CMK (cell line): ENCODE measurements at regions not wholly inside any gene's neighbourhood (a gene's known extent, or its start where the extent isn't known, plus 50 kb on each side); places are given as distances from the start of the nearest gene placed in this dataset.

Source experiments
- DNase-seq: peaks from one replicate; pipeline ENCODE4 v3.0.0-alpha.2; 2010; ENCODE audit warnings: low read depth

DNA sequence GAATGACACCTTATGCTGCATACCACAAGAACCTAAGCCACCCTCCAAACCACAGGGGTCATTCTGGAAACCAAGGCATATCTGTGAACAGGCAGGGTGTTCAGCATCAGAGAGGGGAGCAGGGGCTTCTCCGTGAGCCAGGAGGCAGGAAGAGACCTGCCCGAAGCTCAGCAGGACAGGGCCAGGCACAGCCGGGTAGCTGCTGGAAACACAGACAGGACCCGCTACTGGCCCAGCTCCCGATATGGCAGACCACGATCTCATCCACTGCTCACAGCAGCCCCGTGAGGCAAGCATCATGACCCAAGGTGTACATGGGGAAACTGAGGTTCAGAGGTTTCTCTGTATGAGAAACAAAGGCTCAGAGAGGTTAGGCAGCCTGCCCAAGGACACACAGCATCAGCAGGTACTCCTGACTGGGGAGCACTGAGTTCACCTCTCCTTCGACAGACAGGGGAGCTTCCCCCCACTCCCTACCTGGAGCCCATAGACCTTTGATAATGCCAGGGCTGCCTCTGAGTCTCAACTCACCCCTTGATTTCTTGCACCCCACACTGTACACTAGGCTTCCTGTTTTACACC, 317.7 kb downstream of the MATN1 start:
- DNase-seq, result no peak

- DNase-seq, result no peak
Observed at GRCh38 chr1:30405081-30405480, 318.3 kb downstream of the MATN1 start.

GRCh38 chr1:30404341-30404740, 319.0 kb downstream of the MATN1 start:
- no peak for DNase-seq

- no peak for DNase-seq
Observed at GRCh38 chr1:30403726-30404125, 319.7 kb downstream of the MATN1 start.

- no peak for DNase-seq
Observed at GRCh38 chr1:30403061-30403645, 320.2 kb downstream of the MATN1 start.

DNA sequence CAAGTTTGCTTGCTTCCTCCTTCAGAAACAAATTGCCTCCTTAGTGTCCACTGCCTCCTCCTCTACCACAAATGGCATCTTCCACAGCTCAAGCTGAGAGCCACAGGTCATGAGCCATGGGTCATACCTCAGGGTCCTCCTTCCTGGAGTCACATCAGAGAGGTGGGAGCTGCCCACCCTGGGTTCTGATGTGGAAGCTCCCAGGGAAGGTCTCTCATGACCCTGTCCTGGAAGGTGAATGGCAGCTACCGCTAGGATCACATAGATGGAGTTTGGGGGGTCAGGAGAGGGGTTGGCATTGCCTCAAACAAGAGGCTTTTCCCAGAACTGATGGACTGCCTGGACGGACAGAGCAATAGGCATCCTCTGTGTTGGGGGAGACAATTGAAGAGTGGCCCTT, 321.4 kb downstream of the MATN1 start:
- DNase-seq, result no peak

- no peak for DNase-seq
Observed at GRCh38 chr1:30400507-30400906, 322.9 kb downstream of the MATN1 start.

- DNase-seq, result no peak
Observed at GRCh38 chr1:30399026-30399425, 324.4 kb downstream of the MATN1 start.

GRCh38 chr1:30397576-30397975, 325.8 kb downstream of the MATN1 start:
- DNase-seq, result no peak

GRCh38 chr1:30395631-30396030, 327.8 kb downstream of the MATN1 start:
- no peak for DNase-seq

GRCh38 chr1:30388386-30388785, 335.0 kb downstream of the MATN1 start:
- DNase-seq, result no peak

- no peak for DNase-seq
Observed at GRCh38 chr1:30386156-30386926, 337.0 kb downstream of the MATN1 start.

GRCh38 chr1:30385246-30385995, 338.0 kb downstream of the MATN1 start:
- no peak for DNase-seq

DNA sequence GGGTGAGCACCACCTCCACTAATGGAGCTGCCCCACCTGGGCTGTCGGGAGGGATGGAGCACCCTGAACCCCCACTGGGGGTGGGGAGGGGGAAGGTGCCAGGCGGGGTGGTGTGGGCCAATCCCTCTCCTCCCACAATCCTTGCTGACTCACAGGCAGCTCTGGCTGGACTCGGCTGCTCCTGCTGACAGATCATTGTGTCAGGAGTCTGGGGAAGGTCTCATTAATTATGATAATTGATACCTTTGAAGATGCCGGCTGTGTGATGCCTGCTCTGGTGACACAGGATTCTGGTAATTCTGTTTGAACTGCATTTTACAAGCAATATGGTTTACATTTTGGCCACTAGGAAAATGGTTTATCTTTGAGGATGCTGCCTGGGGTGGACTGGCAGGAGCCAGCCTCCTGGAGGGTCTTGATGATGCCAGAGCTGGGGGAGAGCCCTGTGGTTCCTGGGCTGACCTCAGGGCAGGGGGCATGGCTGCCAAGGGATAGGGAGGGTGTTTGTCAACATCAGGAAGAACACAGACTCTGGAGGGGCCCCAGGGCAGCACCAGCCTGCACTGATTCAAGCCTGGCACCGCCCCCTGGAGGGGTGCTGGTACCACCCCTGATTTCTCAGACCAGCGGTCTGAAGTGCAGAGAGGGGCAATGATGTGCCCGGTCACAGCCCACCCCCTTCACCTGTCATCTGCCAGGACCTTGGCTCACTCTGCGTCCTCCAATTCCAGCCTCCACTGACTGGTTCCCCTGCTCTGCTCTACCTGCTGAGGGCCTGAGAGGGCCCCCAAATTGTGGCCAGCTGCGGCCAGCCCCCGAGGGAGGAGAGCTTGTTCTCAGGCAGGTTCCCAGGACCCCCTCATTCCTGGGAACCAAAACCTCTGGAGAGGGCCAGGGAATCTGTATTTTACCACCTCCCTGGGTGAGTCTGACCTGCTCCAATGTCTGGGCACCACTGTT, 338.8 kb downstream of the MATN1 start:
- DNase-seq, result no peak

GRCh38 chr1:30383221-30383711, 340.1 kb downstream of the MATN1 start:
- no peak for DNase-seq

DNA sequence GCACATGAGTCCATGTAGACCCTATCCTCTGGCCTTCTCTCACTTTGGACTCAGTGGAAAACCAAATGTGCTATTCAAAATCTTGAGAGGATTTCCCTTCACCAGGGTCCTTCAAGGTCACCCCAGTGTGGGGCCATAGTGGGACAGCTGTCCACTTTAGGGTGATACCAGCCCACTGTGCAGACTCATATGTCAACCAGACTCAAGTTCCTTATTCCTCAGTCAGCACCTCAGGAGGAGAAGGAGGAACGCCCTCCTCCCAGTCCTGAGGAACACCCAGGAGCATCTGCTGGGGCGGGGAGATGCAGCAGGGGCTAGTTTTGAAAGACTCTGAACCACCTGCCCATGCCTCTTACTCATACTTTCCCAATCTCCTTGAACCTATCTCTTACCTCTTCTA, 340.9 kb downstream of the MATN1 start:
- DNase-seq, result no peak

GRCh38 chr1:30381671-30382365, 341.6 kb downstream of the MATN1 start:
- DNase-seq, result no peak

- no peak for DNase-seq
Observed at GRCh38 chr1:30381266-30381665, 342.1 kb downstream of the MATN1 start.

DNA sequence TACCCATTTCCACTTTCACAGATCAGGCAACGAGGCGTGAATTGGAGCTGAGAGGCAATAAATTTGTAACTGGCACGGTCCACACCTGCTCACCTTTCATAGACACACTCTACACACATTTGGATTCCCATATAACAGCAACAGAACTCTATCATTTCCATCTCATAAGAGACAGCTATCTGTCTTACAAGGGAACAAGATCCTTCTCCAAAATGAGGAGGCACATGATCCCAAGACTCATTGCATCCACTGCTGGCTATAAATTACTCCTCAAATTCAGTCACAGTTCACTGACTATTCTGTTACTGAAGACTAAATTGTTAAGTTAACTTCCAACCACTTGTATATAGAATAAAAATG, 342.8 kb downstream of the MATN1 start:
- no peak for DNase-seq

- peak; percentile 37 for DNase-seq
Observed at GRCh38 chr1:30379684-30380624, 343.4 kb downstream of the MATN1 start.
